ENCODE measurements at regions not wholly inside any gene's neighbourhood (a gene's known extent, or its start where the extent isn't known, plus 50 kb on each side); places are given as distances from the start of the nearest gene placed in this dataset.
A peak's percentile ranks its signal among the peaks of the same experiment; 100 is the strongest.

GRCh38 chr2:172232708-172233396, 130.2 kb upstream of the DLX2 start:
- DNase-seq: no peak

GRCh38 chr2:172233987-172234715, 131.5 kb upstream of the DLX2 start:
- no peak for DNase-seq

DNA sequence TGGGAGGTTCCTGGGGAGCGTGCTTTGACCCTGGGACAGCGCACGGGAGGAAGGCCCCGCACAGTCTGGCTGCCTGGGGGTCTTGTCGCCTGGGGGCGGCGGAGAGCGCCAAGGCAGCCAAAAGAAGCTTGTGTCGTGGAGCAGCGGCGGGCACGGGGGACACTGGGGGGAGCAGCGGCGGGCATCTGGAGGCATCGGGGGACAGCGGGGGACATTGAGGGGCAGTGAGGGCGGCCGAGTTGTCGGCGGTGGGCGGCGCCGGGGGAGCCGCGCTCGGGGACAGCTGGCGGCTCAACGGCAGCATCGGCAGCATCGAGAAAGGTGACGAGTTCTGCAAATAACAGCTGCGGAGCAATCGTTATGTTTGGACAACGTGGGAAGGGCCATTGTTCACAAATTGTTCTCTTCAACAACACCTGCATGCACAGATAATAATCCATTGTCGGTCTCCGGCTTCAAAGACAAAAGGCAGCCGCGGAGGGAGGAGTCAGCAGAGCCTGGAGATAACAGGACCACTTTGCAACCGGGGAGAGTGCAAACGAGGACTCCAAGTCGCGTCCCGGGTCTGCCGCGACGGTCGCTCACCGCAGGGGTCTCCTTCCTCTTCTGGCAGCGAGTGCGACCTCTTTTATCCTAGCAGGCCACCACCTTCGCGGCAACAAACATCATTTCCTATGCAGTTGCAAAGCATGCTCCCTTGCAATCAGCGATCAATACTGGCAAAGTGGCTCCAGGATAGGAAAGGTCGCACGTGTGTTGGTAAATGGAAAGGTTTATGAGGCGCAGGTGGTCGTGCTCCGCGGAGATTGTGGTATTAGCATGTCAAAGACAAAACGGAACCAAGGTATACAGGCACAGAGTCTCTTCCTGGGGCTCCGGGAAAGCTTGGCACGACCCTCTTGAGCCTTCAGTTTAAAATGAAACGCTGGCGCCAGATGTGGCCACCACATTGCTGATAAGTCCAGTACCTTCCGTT, 132.3 kb upstream of the DLX2 start:
- DNase-seq: peak; percentile 7

GRCh38 chr2:172239944-172240590, 137.4 kb upstream of the DLX2 start:
- no peak for DNase-seq

- no peak for DNase-seq
Observed at GRCh38 chr2:172241222-172241621, 138.5 kb upstream of the DLX2 start.

DNA sequence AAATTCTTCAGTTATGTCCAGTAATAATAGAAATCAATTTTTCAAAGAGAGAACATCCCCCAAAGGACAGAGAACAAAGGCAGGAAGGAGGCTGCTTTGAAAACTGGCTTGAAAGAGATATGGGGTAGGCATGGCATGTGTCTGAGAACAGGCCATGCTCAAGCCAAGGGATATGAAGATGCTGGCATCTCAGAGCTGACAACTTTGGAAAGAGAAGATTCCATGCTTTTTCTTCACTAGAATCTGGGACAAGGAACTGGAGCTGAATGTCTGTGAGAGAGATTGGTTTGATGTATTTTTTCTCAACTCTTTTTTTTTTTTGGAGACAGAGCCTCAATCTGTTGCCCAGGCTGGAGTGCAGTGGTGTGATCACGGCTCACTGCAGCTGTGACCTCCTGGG, 139.8 kb upstream of the DLX2 start:
- no peak for DNase-seq

GRCh38 chr2:172242961-172243360, 140.3 kb upstream of the DLX2 start:
- DNase-seq: no peak

- DNase-seq: no peak
Observed at GRCh38 chr2:172244419-172245130, 141.9 kb upstream of the DLX2 start.

DNA sequence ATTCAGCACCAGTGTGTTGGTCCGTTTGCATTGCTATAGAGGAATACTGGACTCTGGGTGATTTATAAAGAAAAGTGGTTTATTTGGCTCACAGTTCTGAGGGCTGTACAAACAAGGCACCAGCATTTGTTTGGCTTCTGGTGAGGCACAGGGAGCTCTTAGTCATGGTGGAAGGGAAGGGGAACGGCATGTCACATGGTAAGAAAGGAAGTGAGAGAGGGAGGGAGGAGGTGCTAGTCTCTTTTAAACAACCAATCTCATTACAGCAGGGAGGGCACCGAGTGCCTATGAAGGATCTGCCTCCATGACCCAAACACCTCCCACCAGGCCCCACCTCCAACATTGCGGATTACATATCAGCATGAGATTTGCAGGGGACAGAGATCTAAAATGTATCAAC, 143.9 kb upstream of the DLX2 start:
- no peak for DNase-seq

DNA sequence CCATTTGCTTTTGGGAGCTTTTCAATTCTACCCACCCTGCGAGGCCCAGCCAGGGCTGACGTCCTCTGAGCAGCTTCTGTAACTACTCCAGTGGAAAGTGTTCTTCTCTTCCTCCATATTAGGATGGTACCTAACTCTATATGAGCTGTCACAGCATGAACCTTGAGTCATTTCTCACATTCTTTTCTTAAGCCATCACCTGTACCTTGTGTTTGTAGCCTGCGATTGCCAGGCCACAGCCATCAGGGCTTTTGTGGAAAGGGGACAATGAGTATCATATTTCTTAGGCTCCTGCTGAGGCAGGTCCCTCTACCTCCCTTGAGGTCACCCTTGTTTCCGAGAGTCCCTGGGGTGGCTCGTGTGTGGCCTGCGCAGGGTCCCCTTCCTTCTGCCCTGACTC, 144.5 kb upstream of the DLX2 start:
- DNase-seq: no peak

- DNase-seq: peak; percentile 7
Observed at GRCh38 chr2:172248381-172248780, 145.7 kb upstream of the DLX2 start.

- no peak for DNase-seq
Observed at GRCh38 chr2:172248785-172249187, 146.1 kb upstream of the DLX2 start.

- no peak for DNase-seq
Observed at GRCh38 chr2:172249334-172249733, 146.6 kb upstream of the DLX2 start.

DNA sequence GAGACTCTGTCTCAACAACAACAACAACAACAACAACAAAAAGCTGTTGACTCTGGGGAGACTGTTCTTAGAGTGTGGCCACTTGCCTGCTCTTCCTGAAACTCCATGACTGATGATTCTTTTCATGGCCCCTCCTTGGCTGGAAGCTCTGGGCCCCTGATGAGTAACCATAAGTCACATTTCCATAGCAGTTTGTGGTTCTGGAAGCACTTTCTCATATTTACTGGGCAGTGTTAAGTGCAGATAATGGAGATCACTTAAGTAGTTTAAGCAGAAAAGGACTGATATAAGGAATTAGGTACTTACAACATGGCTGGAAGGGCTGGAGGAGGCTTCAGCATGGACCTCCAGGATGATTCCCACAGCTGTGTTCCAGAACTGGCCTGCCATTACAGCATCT, 147.3 kb upstream of the DLX2 start:
- DNase-seq: no peak

GRCh38 chr2:172251231-172251630, 148.5 kb upstream of the DLX2 start:
- DNase-seq: no peak

GRCh38 chr2:172252154-172252553, 149.5 kb upstream of the DLX2 start:
- DNase-seq: no peak

GRCh38 chr2:172253190-172254052, 150.7 kb upstream of the DLX2 start:
- no peak for DNase-seq

- no peak for DNase-seq
Observed at GRCh38 chr2:172256886-172257285, 154.2 kb upstream of the DLX2 start.

GRCh38 chr2:172259827-172260226, 157.1 kb upstream of the DLX2 start:
- DNase-seq: no peak

GRCh38 chr2:172260336-172260735, 157.6 kb upstream of the DLX2 start:
- no peak for DNase-seq

- DNase-seq: no peak
Observed at GRCh38 chr2:172261292-172261691, 158.6 kb upstream of the DLX2 start.
